ENCODE measurements at regions not wholly inside any gene's neighbourhood (a gene's known extent, or its start where the extent isn't known, plus 50 kb on each side); places are given as distances from the start of the nearest gene placed in this dataset.

GRCh38 chr4:35695003-35695402 is 549.3 kb downstream of the ARAP2 start:
- TF ChIP-seq CREB1 (IDR thresholded peaks at IDR 0.05; ENCODE audit: low read depth) (no peak), TEAD4 (IDR thresholded peaks at IDR 0.05) (no peak), EP300 (IDR thresholded peaks at IDR 0.05; ENCODE audit: borderline replicate concordance) (no peak)
